HG02943 (cell line): ENCODE measurements at regions not wholly inside any gene's neighbourhood (a gene's known extent, or its start where the extent isn't known, plus 50 kb on each side); places are given as distances from the start of the nearest gene placed in this dataset.

Source experiments
- ATAC-seq: cut with Tn5 transposase; IDR thresholded peaks from one replicate; pipeline ENCODE4 v1.9.1; 2021; ENCODE audit warnings: mild to moderate bottlenecking, low read depth, moderate library complexity; ENCODE audit not compliant: unreplicated experiment

GRCh38 chr2:174669336-174669735 is 71.7 kb upstream of the WIPF1 start:
- ATAC-seq = no peak

DNA sequence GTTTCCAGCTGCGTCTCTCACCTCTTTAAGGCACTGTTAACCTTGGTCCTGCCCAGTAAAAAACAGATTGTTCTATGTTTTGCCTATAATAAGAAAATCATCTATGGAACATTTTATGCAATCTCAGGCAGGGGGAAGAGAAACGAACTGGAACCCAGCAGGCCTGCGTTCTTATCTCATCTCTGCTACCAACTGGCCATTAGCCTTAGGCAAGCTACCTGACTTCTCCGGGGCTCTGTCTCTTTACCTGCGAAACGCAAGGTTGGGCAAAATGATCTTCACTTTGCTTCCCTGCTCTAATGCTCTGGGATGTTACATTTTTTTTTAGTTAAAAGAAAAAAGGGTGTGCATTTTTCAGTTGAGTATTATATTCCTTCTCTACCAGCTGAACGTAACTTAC is 70.5 kb upstream of the WIPF1 start:
- no peak for ATAC-seq

DNA sequence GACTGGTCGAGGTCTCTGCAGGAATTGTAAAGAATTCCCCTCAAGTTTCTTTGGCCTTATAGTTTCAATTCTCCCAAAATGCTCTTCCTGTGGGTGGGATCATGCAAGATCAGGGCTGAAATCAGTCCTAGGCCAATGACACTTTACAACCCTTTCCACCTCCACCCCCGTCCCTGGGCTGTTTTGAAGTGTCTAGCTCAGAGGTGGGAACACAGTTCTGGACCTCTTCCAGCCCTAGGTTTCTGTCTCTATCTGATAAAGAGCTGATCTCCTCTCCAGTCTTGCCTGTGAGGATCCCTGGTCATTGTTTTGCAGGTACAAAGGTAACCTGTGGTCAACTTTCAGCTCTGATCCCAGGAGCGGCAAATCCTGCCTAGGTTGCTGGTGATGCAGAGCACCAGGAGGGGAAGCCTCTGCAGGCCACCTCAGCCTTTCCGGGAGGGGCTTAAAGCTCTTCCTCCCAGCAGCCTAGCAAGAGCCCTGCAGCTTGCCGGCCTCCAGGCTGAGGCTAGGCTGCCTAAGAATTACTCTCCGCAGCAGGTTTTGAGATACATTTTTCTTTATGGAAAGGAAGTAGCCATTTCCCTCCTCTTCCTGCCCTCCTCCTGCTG is 69.8 kb upstream of the WIPF1 start:
- ATAC-seq = no peak

DNA sequence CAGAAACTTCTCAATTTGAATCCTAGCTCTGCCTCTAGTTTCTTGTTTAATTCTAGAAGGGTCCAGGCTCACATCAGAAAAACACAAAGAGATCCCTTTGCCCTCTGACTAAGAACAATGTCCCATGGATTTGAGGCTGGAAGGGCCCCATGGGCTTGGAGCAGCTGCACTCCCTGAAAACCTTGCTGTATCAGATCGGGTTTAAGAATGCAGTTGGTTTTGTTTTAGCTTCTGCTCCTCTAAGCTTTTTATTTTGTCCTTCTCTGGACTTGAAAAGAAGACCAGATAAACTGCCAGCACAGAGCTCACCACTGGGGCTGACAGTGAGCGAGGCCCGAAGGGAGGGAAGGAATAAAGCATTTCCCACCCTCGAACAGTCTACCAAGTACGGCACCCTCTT is 69.2 kb upstream of the WIPF1 start:
- ATAC-seq = no peak

- no peak for ATAC-seq
Measured at GRCh38 chr2:174666312-174666711, 68.7 kb upstream of the WIPF1 start.

- no peak for ATAC-seq
Measured at GRCh38 chr2:174664084-174664759, 66.6 kb upstream of the WIPF1 start.

- ATAC-seq = no peak
Measured at GRCh38 chr2:174663550-174663949, 65.9 kb upstream of the WIPF1 start.

- no peak for ATAC-seq
Measured at GRCh38 chr2:174662859-174663258, 65.3 kb upstream of the WIPF1 start.

- ATAC-seq = no peak
Measured at GRCh38 chr2:174662459-174662858, 64.9 kb upstream of the WIPF1 start.

- no peak for ATAC-seq
Measured at GRCh38 chr2:174660984-174661675, 63.5 kb upstream of the WIPF1 start.

- ATAC-seq = no peak
Measured at GRCh38 chr2:174659069-174659900, 61.7 kb upstream of the WIPF1 start.

DNA sequence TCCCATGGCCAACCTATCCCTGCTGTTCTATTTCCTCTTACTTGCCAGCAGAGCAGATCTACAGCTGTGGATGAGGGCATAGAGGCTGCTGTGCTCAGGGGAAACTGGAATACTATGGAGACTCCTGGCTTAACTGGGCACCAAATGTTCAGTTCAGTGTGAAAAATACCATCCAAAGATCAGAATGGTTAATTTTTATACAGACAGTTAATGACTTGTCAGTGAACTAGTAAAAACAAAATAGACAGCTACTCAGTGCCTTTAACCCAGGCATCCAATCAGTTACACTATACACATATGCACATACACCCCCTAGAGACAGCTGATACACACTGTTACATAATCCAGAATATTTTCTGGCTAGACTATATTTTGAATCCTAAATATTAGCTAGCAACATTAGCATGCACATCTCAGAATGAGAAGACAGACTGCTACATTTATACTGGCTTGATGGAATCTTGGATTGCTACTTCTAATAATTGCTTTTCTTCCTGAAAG is 59.1 kb upstream of the WIPF1 start:
- ATAC-seq = no peak

GRCh38 chr2:174656035-174656434 is 58.4 kb upstream of the WIPF1 start:
- no peak for ATAC-seq

DNA sequence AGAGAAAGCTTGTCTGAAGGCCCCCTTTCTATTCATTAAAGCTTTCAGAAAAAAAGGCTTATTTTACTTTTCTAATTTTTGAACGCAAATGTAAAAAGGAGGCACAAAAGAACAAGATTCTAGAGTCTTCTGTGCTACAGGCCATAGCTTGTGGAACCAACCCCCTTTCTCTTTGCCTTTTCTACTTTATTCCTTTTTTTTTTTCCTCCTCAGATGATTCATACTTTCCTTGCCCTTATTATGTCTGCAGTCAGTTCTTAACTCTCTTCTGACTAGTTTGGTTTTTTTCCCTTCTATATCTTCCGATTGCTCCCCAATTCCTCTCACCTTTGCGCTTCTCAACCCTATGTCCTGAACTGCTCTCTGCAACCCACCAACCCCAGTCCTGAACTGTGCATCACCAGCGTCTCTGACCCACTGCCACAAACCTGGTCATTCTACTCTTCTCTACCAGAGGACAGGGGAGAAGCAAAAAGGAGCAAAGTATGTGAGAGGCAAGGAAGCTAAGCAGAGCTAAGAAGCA is 56.9 kb upstream of the WIPF1 start:
- no peak for ATAC-seq

- no peak for ATAC-seq
Measured at GRCh38 chr2:174648896-174649295, 51.3 kb upstream of the WIPF1 start.
